H7 (cell line): ENCODE measurements at regions not wholly inside any gene's neighbourhood (a gene's known extent, or its start where the extent isn't known, plus 50 kb on each side); places are given as distances from the start of the nearest gene placed in this dataset.

Experiments used
- DNase-seq: peaks from one replicate; pipeline ENCODE4 v3.0.0; 2012
- H3K27me3 ChIP-seq: 2 replicates; pipeline ENCODE4 v1.6.0; 2011; ENCODE audit warnings: mild to moderate bottlenecking, low read length; ENCODE audit not compliant: control insufficient read depth, insufficient read depth
- H3K36me3 ChIP-seq: replicated peaks from 2 replicates; pipeline ENCODE4 v1.5.1; 2011; ENCODE audit warnings: low read length; ENCODE audit not compliant: control insufficient read depth, insufficient read depth
- H3K4me3 ChIP-seq: 2 replicates; pipeline ENCODE4 v1.5.1; 2011; ENCODE audit warnings: low read depth, mild to moderate bottlenecking, control low read depth, low read length, moderate library complexity; ENCODE audit not compliant: insufficient read depth

DNA sequence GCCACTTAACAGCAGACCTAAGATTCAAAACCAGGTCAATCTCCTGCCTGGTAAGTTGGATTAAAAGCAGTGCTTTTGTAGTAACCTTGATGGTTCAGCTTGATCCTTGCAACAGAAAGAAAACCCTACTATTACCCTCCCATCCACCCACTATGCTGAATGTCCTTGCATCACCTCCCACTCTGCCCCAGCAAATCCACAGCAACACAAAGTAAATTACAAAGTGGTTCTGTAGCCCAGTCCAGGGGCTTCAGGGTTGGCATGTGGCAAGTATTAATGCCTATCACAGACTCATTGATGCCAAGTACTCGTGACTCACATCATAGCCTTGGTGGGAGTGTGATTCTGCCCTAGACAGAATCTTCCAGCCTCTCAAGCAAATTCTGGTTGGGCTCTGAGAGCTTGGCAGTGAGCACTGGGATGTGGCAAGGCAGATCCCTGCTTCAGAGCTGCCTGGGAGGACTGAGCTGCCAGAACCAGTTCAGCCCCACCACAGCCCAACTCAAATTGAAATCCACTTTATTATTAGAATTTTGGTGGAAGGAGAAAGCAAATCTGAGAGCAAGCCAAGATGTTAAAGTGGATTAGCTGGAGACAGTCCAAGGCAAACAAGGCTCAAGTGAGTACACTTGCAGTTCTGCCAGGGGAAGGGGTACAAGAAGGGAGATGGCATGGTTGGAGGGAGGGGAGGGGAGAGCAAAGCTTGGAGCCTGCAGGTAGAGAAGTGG, 225.8 kb upstream of the UMPS start:
- Histone ChIP-seq H3K27me3 (no peaks in the 10 kb centered on the region), H3K36me3 (no peaks in the 10 kb centered on the region), H3K4me3 (no peak overlapping the region)
- DNase-seq, result no peak

DNA sequence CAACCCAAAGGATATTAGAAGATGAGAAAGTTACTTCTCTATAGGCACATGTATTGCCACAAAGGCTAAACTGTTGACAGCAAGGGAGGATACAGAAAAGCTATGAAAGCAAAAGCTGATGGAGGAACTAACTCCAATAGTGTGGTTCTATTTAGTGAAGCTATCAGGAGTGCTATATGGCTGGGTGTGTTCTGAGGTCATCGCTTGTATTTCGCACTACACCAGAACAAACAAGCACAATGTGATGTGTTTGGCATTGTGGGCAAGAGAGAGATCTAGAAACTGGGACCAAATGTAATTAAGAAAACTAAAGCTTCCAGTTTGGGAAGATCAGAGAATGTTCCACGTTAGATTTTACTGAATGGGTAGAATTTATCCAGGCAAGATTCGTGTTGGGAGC, 220.4 kb upstream of the UMPS start:
- H3K4me3 ChIP-seq, result no peak overlapping the region
- no peaks in the 10 kb centered on the region for H3K27me3 ChIP-seq
- no peak for DNase-seq
- no peaks in the 10 kb centered on the region for H3K36me3 ChIP-seq

DNA sequence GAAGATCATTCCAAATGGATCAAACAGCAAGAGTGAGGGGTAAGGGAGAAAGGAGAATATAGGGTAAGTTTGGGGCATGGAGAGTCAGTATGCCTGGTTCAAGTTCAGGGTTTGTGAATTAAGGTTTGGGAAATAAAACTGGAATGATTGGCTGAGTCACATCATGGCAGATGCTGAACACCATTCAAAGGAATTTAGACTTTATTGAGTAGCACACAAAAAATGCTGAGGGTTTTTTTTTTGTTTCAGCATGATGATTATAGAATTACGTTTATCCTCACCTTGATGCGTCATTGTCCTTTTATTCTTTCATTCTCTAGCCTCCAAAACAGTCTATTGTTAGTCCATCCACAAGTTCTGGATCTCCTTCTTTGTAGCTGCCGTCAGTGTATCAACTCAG, 220.0 kb upstream of the UMPS start:
- no peaks in the 10 kb centered on the region for H3K27me3 ChIP-seq
- no peaks in the 10 kb centered on the region for H3K36me3 ChIP-seq
- no peak for DNase-seq
- H3K4me3 ChIP-seq, result no peak overlapping the region

DNA sequence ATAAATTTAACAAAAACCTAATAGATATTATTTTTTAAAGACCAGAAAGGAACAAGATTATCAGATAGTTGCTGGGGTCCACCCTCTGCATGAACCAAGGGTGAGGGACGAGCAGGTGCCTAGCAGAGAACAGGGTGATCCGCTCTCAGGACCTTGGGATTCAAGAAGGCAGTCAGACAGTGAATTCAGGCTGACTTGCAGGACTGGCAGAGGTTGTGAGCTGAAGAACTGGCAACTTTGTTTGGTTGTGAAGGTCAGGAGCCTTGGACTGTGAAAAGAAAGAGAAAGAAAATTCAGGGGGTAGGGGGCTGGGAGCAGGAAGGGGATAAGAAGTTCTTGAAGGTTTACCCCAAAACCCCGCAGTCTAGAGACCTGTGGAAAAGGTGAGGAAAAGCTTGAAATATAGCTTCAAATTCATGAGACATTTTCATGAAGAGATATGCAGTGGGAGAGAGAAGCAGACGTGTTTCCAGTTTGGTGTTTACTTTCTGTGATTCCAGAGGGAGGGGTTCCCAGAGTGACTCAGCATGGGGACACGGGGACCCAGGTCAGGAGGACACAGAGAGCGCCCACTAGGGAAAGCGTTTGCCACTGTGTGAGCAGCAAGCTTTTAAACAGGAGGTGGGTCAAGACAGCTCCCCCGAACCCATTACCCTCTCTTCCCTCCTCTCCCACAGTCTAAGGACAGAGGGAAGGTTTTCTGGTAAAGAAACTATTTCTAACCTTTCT, 217.2 kb upstream of the UMPS start:
- DNase-seq, result peak; percentile 19
- Histone ChIP-seq H3K4me3 (no peak overlapping the region), H3K36me3 (no peaks in the 10 kb centered on the region), H3K27me3 (no peaks in the 10 kb centered on the region)

DNA sequence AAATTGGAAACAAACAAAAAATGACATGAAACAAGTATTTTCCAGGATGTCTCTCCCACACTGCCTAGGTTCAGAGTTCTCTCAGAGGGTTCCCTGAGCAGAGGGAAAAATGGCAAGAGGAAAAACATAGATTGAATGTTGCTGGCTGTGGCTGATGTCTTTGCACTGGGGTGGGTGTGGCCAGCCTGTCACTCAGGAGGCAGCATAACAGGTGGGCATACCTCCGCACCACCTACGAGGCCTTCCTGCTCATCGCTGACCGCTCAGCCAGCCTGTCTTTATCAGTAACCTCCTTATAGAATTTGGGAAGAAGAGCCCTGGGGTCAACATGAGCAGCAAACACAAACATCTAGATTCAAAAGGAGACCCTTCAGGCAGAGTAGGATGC, 216.6 kb upstream of the UMPS start:
- Histone ChIP-seq H3K4me3 (no peak overlapping the region), H3K36me3 (no peaks in the 10 kb centered on the region), H3K27me3 (no peaks in the 10 kb centered on the region)
- peak; percentile 69 for DNase-seq

DNA sequence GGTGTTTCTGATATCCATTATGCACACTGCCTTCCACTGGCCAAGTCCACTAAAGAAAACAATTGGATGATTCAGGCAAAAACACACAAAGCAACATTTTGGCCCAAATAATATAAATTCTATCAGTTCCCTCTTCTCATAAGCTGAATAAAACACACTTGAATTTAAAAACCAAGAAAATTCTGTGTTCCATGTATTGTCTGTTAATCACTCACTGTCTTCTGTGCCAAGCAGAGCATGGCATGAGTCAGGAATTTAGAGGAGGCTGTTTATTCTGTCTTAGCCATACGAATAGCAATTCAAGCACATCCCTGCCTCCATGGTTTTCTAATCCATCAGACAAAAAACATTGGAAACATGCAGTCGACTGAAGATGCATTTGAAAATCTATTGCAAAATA, 215.6 kb upstream of the UMPS start:
- Histone ChIP-seq H3K36me3 (no peaks in the 10 kb centered on the region), H3K27me3 (no peaks in the 10 kb centered on the region), H3K4me3 (no peak overlapping the region)
- DNase-seq, result no peak

DNA sequence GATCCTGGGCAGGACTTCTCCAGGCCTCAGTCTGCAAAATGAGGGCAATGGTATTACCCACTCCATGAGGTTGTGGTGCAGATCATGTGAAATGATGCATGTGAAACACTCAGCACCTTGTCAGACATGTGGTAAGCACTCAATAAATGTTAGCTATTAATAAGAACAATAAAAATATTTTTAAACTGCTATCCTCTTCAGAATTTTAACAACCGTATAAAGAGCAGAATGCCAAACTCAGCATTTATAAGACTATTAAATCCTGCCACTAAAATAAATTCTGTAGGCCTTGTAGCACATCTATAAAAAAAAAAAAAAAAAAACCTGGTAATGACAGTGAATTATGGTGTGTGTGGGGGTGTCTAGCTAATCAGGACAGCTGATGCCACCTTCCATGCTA, 213.9 kb upstream of the UMPS start:
- H3K36me3 ChIP-seq, result no peaks in the 10 kb centered on the region
- H3K27me3 ChIP-seq, result no peaks in the 10 kb centered on the region
- DNase-seq, result no peak
- H3K4me3 ChIP-seq, result no peak overlapping the region

DNA sequence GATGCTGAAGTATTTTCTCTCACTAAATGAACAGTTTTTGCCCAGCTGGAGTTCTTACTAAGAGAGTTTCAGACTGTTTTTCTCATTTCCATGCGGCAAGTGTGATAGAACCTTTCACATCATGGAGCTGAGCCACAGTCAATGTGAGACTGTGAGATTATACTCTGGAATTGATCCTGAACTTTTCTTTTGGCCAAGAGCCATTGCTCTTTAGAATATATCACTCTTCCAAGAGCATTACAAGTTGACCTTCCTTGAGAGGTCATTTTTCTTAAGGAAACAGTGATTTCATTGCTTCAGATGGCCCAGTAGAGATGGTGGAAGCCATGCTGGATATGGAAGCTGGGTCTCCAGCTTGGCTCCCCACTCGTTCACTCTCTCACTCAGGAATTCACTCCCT, 212.9 kb upstream of the UMPS start:
- Histone ChIP-seq H3K36me3 (no peaks in the 10 kb centered on the region), H3K4me3 (no peak overlapping the region), H3K27me3 (no peaks in the 10 kb centered on the region)
- DNase-seq, result no peak

DNA sequence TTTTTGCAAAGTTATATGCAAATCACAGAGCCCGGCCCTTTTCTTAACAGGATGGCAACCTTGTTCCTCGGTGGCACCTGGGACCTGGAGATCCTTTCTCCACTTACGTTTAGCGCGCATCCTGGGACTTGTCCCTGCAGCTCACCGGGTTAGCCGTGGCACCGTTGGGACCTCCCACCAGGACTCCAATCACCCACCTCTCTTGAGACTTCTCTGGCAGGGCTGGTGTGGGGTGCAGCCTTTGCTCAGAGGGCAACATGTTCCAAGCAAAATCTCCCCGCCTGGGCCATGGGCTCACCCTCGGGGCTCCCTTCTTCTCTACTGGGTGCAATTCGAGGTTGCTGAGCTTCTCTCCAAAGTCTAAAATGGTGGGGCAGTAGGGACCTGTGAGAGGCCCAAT, 211.9 kb upstream of the UMPS start:
- Histone ChIP-seq H3K36me3 (no peaks in the 10 kb centered on the region), H3K27me3 (no peaks in the 10 kb centered on the region), H3K4me3 (no peak overlapping the region)
- no peak for DNase-seq

DNA sequence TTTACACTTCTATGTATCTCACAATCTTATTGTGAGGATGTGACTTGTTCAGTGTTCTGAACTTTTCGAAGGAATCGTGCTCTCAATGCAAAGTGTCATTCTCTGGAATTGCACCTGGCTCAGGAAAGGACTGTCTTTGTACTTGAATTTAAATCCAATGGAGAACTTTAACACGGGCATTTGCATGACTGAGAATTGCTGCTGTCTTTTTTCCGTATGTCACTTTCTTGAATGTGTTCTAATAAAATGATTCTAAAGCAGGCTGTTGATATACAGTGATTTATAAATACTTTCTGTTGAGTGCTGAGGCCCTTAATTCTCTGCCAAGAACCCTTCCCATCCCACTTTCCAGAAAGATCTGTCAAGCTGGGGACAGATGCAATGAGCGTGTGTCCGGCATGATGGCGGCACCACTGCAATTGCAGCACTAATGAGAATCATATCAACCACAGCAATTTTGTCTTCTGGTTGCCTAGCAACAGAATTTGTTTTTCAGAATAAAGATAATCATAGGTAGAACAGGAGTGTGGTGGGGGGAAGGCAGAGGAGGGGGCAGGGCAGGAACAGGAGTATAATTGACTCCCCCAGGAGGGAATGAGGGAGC, 210.6 kb upstream of the UMPS start:
- H3K4me3 ChIP-seq, result no peak overlapping the region
- no peak for DNase-seq
- H3K36me3 ChIP-seq, result no peaks in the 10 kb centered on the region
- no peaks in the 10 kb centered on the region for H3K27me3 ChIP-seq

DNA sequence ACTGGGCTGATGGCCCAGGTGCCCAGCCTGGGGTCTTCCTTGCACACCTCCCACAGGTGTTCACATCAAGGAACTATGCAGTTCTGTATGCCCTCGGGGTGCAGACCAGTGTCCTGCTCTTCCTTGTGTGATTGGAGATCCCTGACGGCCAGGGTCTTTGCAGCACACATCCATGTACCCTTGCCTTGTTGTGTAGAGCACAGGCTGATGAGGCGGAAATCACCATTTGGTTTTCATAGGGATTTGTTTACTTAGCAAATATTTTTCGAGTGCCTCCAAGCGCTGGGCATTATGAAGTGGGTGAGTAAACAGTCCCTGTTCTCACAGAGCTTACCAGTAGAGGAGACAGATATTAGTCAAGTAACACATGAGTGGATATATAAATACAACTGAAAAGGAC, 209.3 kb upstream of the UMPS start:
- no peaks in the 10 kb centered on the region for H3K36me3 ChIP-seq
- no peaks in the 10 kb centered on the region for H3K27me3 ChIP-seq
- no peak for DNase-seq
- H3K4me3 ChIP-seq, result no peak overlapping the region

DNA sequence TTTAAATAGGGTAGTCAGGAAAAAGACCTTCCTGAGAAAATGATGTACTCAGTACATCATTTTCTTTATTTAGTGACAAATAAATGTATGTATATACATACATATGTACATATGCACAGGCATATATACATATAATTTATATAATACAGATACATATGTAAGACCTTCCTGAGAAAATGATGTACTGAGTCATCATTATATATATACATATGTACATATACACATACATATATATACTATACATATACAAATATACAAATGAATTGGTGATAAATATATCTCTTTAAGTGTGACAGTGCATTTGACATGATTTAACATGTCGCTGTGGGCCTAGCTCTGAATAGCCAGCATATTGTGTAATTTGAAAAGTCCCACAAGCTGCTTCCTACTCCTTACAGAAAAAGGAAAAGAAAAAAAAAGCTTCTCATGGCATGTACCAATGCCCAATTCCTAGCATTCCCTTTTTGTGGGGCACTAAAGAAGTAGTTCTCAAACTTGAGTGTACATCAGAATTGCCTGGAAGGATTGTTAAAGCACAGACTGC, 208.1 kb upstream of the UMPS start:
- DNase-seq, result no peak
- Histone ChIP-seq H3K4me3 (no peak overlapping the region), H3K36me3 (no peaks in the 10 kb centered on the region), H3K27me3 (no peaks in the 10 kb centered on the region)

DNA sequence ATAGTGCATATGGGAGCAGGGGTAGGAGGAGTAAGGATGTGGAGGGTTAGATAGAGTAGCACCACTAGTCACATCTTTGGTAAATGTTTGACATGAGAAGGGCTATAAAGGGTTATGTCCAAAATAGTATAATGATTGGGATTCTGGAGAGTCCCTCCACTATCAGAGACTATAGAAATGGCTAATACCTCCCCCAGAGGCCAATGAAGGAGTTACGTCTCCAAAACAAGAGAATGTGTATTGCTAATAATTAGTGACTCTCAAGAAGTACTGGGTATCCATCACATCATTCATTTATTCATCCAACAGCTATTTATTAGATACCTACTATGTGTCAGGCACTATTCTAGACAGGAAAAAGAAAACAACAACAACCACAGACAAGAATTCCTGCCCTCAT, 203.7 kb upstream of the UMPS start:
- peak; percentile 17 for DNase-seq

DNA sequence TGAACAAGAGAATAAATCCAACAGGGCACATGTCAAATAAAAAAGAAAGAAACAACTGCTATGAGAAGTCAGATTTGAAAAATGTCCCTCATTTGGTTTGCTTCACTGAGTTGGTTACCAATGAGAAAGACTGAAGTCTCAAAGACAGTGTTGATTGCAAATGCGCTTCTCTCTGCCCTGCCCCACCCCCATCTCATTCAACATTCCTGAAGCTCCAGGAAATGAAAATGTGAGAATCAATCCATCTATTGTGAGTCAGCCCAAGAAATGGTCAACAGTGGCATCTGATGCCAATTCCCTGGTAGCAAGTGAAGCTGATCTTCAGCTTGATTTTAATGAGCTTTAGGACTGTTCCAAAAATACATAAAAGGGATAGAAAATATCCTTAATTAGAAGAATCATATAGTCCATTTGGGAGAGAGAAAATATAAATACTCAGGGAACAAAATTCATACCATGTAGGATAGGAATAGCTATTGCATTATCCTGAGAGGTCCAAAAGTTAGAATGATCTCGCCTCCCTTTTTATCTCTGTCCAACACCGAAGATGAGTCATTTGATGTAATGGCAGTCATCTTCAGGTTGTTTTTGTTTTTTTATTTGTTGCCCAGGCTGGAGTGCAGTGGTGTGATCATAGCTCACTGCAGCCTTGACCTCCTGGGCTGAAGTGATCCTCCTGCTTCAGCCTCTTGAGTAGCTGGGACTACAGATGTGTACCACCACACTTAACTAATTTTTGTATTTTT, 200.3 kb upstream of the UMPS start:
- DNase-seq, result peak; percentile 18
- H3K36me3 ChIP-seq, result no peaks in the 10 kb centered on the region
- no peaks in the 10 kb centered on the region for H3K27me3 ChIP-seq
- no peak overlapping the region for H3K4me3 ChIP-seq

More for the DNA sequence above, 203.7 kb upstream of the UMPS start:
- Histone ChIP-seq H3K36me3 (no peaks in the 10 kb centered on the region), H3K27me3 (no peaks in the 10 kb centered on the region), H3K4me3 (no peak overlapping the region)
